IMR-90 (cell line): ENCODE measurements at regions not wholly inside any gene's neighbourhood (a gene's known extent, or its start where the extent isn't known, plus 50 kb on each side); places are given as distances from the start of the nearest gene placed in this dataset.

Source experiments
- BHLHE40 ChIP-seq: fragments of 150-350 bp; IDR thresholded peaks from 2 replicates; pipeline ENCODE4 v1.6.1; 2016; ENCODE audit warnings: mild to moderate bottlenecking, low read depth, low read length
- CEBPB ChIP-seq: IDR thresholded peaks from 2 replicates; pipeline ENCODE4 v1.6.1; 2012; ENCODE audit warnings: low read depth, low read length, improper control_type of control experiment
- FOS ChIP-seq: fragments of 150-350 bp; IDR thresholded peaks from 2 replicates; pipeline ENCODE4 v1.6.1; 2016; ENCODE audit warnings: low read depth, low read length
- MAFK ChIP-seq: IDR thresholded peaks from 2 replicates; pipeline ENCODE4 v1.6.1; 2012; ENCODE audit warnings: low read depth, low read length, improper control_type of control experiment
- MAZ ChIP-seq: IDR thresholded peaks from 2 replicates; pipeline ENCODE4 v1.6.1; 2012; ENCODE audit warnings: low read depth, mild to moderate bottlenecking, low read length, improper control_type of control experiment, moderate library complexity, borderline replicate concordance
- MXI1 ChIP-seq: IDR thresholded peaks from 2 replicates; pipeline ENCODE4 v1.6.1; 2012; ENCODE audit warnings: low read depth, mild to moderate bottlenecking, low read length, moderate library complexity, borderline replicate concordance
- NFE2L2 ChIP-seq: fragments of 150-350 bp; IDR thresholded peaks from 2 replicates; pipeline ENCODE4 v1.6.1; 2016; ENCODE audit warnings: low read depth, mild to moderate bottlenecking, low read length
- POLR2A ChIP-seq: IDR thresholded peaks from 2 replicates; pipeline ENCODE4 v1.6.1; 2012; ENCODE audit warnings: mild to moderate bottlenecking, low read depth, low read length
- RCOR1 ChIP-seq: IDR thresholded peaks from 2 replicates; pipeline ENCODE4 v1.6.1; 2012; ENCODE audit warnings: mild to moderate bottlenecking, low read length, improper control_type of control experiment; ENCODE audit not compliant: insufficient replicate concordance
- TF ChIP-seq, protein P1 (sequence below): conservative IDR thresholded peaks from 2 replicates; pipeline ENCODE4 v1.5.1; 2012; ENCODE audit warnings: mild to moderate bottlenecking, low read depth, low read length, improper control_type of control experiment

DNA sequence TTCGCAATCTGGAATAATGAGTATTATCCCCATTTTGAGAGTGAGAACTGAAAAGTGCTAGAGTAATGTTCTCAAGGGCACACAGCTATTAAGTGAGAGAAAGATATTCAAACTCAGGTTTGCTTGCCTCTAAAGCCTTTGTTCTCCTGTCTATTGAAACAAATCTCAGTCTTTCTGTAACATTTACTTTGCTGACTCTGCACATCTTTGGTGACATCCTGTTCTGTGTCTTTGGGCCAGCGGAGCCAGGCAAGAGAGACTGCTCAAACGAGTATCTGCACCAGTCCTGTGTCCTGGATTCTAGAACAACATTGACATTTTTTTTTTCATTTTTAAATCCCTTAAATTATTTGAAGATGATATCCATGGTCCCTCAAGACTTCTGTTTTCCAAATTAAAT lies 1539.2 kb upstream of the PIK3C3 start:
- TF ChIP-seq CEBPB (no peak), BHLHE40 (no peak), POLR2A (no peak), RCOR1 (no peak), MAZ (no peak), MXI1 (no peak), MAFK (peak; percentile 82), FOS (no peak), NFE2L2 (no peak)
- TF ChIP-seq, protein P1, sequence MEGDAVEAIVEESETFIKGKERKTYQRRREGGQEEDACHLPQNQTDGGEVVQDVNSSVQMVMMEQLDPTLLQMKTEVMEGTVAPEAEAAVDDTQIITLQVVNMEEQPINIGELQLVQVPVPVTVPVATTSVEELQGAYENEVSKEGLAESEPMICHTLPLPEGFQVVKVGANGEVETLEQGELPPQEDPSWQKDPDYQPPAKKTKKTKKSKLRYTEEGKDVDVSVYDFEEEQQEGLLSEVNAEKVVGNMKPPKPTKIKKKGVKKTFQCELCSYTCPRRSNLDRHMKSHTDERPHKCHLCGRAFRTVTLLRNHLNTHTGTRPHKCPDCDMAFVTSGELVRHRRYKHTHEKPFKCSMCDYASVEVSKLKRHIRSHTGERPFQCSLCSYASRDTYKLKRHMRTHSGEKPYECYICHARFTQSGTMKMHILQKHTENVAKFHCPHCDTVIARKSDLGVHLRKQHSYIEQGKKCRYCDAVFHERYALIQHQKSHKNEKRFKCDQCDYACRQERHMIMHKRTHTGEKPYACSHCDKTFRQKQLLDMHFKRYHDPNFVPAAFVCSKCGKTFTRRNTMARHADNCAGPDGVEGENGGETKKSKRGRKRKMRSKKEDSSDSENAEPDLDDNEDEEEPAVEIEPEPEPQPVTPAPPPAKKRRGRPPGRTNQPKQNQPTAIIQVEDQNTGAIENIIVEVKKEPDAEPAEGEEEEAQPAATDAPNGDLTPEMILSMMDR = no peak
